HCT116 (cell line): ENCODE measurements at regions not wholly inside any gene's neighbourhood (a gene's known extent, or its start where the extent isn't known, plus 50 kb on each side); places are given as distances from the start of the nearest gene placed in this dataset.

Experiments
- ATAC-seq: fragments of 200-7000 bp; cut with Tn5 transposase; 2 replicates; pipeline ENCODE4 v1.9.1; 2020; ENCODE audit warnings: mild to moderate bottlenecking, moderate library complexity
- BruUV-seq: library from RNA; stranded (reverse); fragments of 400-500 nt; replicated peaks from 2 replicates; lab custom pipeline; 2021; lab: Mats Ljungman, UMichigan
- CTCF ChIA-PET: fragments of 300-600 bp; sonication (Branson Sonifier 250); formaldehyde crosslinking; loops from one replicate; lab custom pipeline; 2021; ENCODE audit warnings: antibody characterized with exemption; lab: Charles Lee
- POLR2A ChIA-PET: fragments of 300-600, 350-600 bp; sonication (Branson Sonifier 250); formaldehyde crosslinking; loops from one replicate; lab custom pipeline; 2021; ENCODE audit warnings: antibody characterized with exemption; lab: Charles Lee
- RAD21 ChIA-PET, 2 experiments: fragments of 300-600 bp; sonication (Branson Sonifier 250); formaldehyde crosslinking; loops; one replicate each; lab custom pipeline; 2023; ENCODE audit warnings: low total read pairs in 2 of 2; ENCODE audit not compliant: uncharacterized antibody in 2 of 2, unreplicated experiment in 2 of 2, low non-redundant PET in 1 of 2; lab: Charles Lee
- DNase-seq: peaks from one replicate; pipeline ENCODE4 v3.0.0-alpha.2; 2010; ENCODE audit warnings: low read depth, low spot score
- H2AFZ ChIP-seq: fragments of 200-600 bp; shearing (Covaris generic), sonication (generic); 2 replicates; pipeline ENCODE4 v1.6.1; 2017; ENCODE audit warnings: low read depth, mixed run types, mixed read lengths, antibody characterized with exemption, low read length; ENCODE audit not compliant: poor library complexity, severe bottlenecking
- H3K27ac ChIP-seq: 2 replicates; pipeline ENCODE4 v1.5.1; 2012; ENCODE audit warnings: low read depth, low read length
- H3K27me3 ChIP-seq: fragments of 200-600 bp; sonication (generic); 2 replicates; pipeline ENCODE4 v1.6.1; 2016; ENCODE audit warnings: mixed run types, low read length, mixed read lengths; ENCODE audit not compliant: insufficient read depth
- H3K36me3 ChIP-seq, 2 experiments: fragments of 200-500 bp in 1 of 2; fragments of 200-600 bp in 1 of 2; sonication (Bioruptor generic) in 1 of 2; sonication (generic) in 1 of 2; 2 replicates each; pipeline versions ENCODE4 v1.5.1 to v1.6.1; 2014 to 2016; ENCODE audit warnings: low read length in 2 of 2, inconsistent platforms in 1 of 2, mixed read lengths in 1 of 2, mixed run types in 1 of 2; ENCODE audit not compliant: insufficient read depth in 2 of 2, control insufficient read depth in 1 of 2
- H3K4me1 ChIP-seq, 2 experiments: fragments of 200-600 bp in 1 of 2; sonication (generic) in 1 of 2; 2 replicates each; pipeline versions ENCODE4 v1.5.1 to v1.6.1; 2012 to 2017; ENCODE audit warnings: low read length in 2 of 2, inconsistent platforms in 1 of 2, mild to moderate bottlenecking in 1 of 2, mixed read lengths in 1 of 2, mixed run types in 1 of 2, moderate library complexity in 1 of 2; ENCODE audit not compliant: insufficient read depth in 2 of 2, control insufficient read depth in 1 of 2
- H3K4me2 ChIP-seq: fragments of 200-600 bp; sonication (generic); 2 replicates; pipeline ENCODE4 v1.6.1; 2017; ENCODE audit warnings: mixed run types, low read length, mixed read lengths
- H3K4me3 ChIP-seq, 2 experiments: fragments of 200-600 bp in 1 of 2; sonication (generic) in 1 of 2; replicated peaks in 1 of 2; 2 replicates each; pipeline ENCODE4 v1.5.1; 2011 to 2016; ENCODE audit warnings: low read length in 2 of 2, control low read depth in 1 of 2, low read depth in 1 of 2, mild to moderate bottlenecking in 1 of 2, mixed read lengths in 1 of 2, mixed run types in 1 of 2
- H3K79me2 ChIP-seq: fragments of 200-600 bp; sonication (generic); 2 replicates; pipeline ENCODE4 v1.6.1; 2017; ENCODE audit warnings: mild to moderate bottlenecking, mixed run types, low read length, moderate library complexity, mixed read lengths; ENCODE audit not compliant: insufficient read depth
- H3K9ac ChIP-seq: fragments of 200-600 bp; sonication (generic); 2 replicates; pipeline ENCODE4 v1.6.1; 2016; ENCODE audit warnings: low read length, mixed read lengths
- H3K9me2 ChIP-seq: fragments of 200-600 bp; sonication (generic), shearing (Covaris generic); 2 replicates; pipeline ENCODE4 v1.6.1; 2017; ENCODE audit warnings: mixed run types, mild to moderate bottlenecking, moderate library complexity; ENCODE audit not compliant: insufficient read depth
- H3K9me3 ChIP-seq, 2 experiments: fragments of 200-500 bp in 1 of 2; fragments of 200-600 bp in 1 of 2; sonication (Bioruptor generic) in 1 of 2; sonication (generic) in 1 of 2; 2 replicates each; pipeline ENCODE4 v1.6.1; 2014 to 2017; ENCODE audit warnings: low read length in 2 of 2, mixed read lengths in 2 of 2, inconsistent platforms in 1 of 2, low read depth in 1 of 2, mild to moderate bottlenecking in 1 of 2, mixed run types in 1 of 2, moderate library complexity in 1 of 2; ENCODE audit not compliant: control insufficient read depth in 1 of 2, insufficient read depth in 1 of 2
- H4K20me1 ChIP-seq: fragments of 200-600 bp; sonication (generic), shearing (Covaris generic); 2 replicates; pipeline ENCODE4 v1.6.1; 2017; ENCODE audit warnings: mixed run types, mild to moderate bottlenecking, moderate library complexity; ENCODE audit not compliant: insufficient read depth
- CEBPB ChIP-seq: IDR thresholded peaks from 2 replicates; pipeline ENCODE4 v1.6.1; 2012; ENCODE audit warnings: low read depth
- EZH2phosphoT487 ChIP-seq: fragments of 200-600 bp; IDR thresholded peaks from 2 replicates; pipeline ENCODE4 v1.6.1; 2018; ENCODE audit warnings: antibody characterized with exemption, borderline replicate concordance
- JUND ChIP-seq: IDR thresholded peaks from 2 replicates; pipeline ENCODE4 v1.6.1; 2012
- RAD21 ChIP-seq: IDR thresholded peaks from 2 replicates; pipeline ENCODE4 v1.6.1; 2012; ENCODE audit warnings: low read depth, mild to moderate bottlenecking
- SIN3A ChIP-seq: IDR thresholded peaks from 2 replicates; pipeline ENCODE4 v1.6.1; 2012; ENCODE audit warnings: low read depth
- SRF ChIP-seq: IDR thresholded peaks from 2 replicates; pipeline ENCODE4 v1.6.1; 2012; ENCODE audit warnings: low read depth
- TCF7L2 ChIP-seq: IDR thresholded peaks from 2 replicates; pipeline ENCODE4 v1.7.0; 2011; ENCODE audit warnings: borderline replicate concordance, inconsistent platforms; ENCODE audit not compliant: insufficient read depth, insufficient read length; ENCODE audit errors: extremely low read depth
- ZBTB33 ChIP-seq: IDR thresholded peaks from 2 replicates; pipeline ENCODE4 v1.6.1; 2011; ENCODE audit warnings: mild to moderate bottlenecking, low read length, moderate library complexity; ENCODE audit not compliant: insufficient replicate concordance; ENCODE audit errors: extremely low read depth
- ZFX ChIP-seq: fragments of 450-650 bp; IDR thresholded peaks from 2 replicates; pipeline ENCODE4 v1.6.1; 2017
- intact Hi-C: fragments of 100-400 bp; cut with micrococcal nuclease; formaldehyde crosslinking; loops from 2 replicates; pipeline ENCODE4 v1.10.0; 2022
- TF ChIP-seq, protein P1 (sequence below), 3 experiments: fragments of 200-600 bp in 1 of 3; sonication (generic) in 1 of 3; IDR thresholded peaks in 2 of 3; conservative IDR thresholded peaks in 1 of 3; 2 replicates each; pipeline ENCODE4 v1.5.1; 2012 to 2017; ENCODE audit warnings: low read depth in 2 of 3, low read length in 2 of 3, antibody characterized with exemption in 1 of 3, borderline replicate concordance in 1 of 3, control low read depth in 1 of 3, mild to moderate bottlenecking in 1 of 3, mixed read lengths in 1 of 3, mixed run types in 1 of 3, moderate library complexity in 1 of 3; ENCODE audit not compliant: insufficient read depth in 1 of 3
- TF ChIP-seq, protein P2 (sequence below): IDR thresholded peaks from 2 replicates; pipeline ENCODE4 v1.6.1; 2012

GRCh38 chr16:59205403-59205802 is 471.3 kb upstream of the GOT2 start:
- ATAC-seq, result no peak

More at GRCh38 chr16:59205403-59205802, 471.3 kb upstream of the GOT2 start:
- no peak overlapping the region for H3K27ac ChIP-seq
- H3K9me3 ChIP-seq, result peaks cover 4 to 8% of the 10 kb centered on the region in 2 experiments; a peak in 2 of 4 replicates
- ChIA-PET CTCF (no interaction called here), RAD21 (no interaction called here), POLR2A (no interaction called here)
- H3K79me2 ChIP-seq, result no peaks in the 10 kb centered on the region
- H3K9me2 ChIP-seq, result no peaks in the 10 kb centered on the region
- H3K9ac ChIP-seq, result no peak overlapping the region
- no peak for DNase-seq
- H4K20me1 ChIP-seq, result no peaks in the 10 kb centered on the region
- no peak overlapping the region for H2AFZ ChIP-seq
- H3K36me3 ChIP-seq, result no peaks in the 10 kb centered on the region
- no peak overlapping the region for H3K4me3 ChIP-seq
- H3K4me1 ChIP-seq, result no peaks in the 10 kb centered on the region
- H3K4me2 ChIP-seq, result no peak overlapping the region
- H3K27me3 ChIP-seq, result no peaks in the 10 kb centered on the region
- BruUV-seq, result no TSS peak
- TF ChIP-seq RAD21 (no peak), ZFX (no peak), EZH2phosphoT487 (no peak), CEBPB (no peak), JUND (no peak), TCF7L2 (no peak), SRF (no peak), SIN3A (no peak), ZBTB33 (no peak)
- TF ChIP-seq, protein P1, sequence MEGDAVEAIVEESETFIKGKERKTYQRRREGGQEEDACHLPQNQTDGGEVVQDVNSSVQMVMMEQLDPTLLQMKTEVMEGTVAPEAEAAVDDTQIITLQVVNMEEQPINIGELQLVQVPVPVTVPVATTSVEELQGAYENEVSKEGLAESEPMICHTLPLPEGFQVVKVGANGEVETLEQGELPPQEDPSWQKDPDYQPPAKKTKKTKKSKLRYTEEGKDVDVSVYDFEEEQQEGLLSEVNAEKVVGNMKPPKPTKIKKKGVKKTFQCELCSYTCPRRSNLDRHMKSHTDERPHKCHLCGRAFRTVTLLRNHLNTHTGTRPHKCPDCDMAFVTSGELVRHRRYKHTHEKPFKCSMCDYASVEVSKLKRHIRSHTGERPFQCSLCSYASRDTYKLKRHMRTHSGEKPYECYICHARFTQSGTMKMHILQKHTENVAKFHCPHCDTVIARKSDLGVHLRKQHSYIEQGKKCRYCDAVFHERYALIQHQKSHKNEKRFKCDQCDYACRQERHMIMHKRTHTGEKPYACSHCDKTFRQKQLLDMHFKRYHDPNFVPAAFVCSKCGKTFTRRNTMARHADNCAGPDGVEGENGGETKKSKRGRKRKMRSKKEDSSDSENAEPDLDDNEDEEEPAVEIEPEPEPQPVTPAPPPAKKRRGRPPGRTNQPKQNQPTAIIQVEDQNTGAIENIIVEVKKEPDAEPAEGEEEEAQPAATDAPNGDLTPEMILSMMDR (IDR thresholded peaks at IDR 0.05 in 2 of 3, conservative IDR thresholded peaks at IDR 0.05 in 1 of 3; ENCODE audit: borderline replicate concordance in 1 of 3, insufficient read depth in 1 of 3, low read depth in 2 of 3, low read length in 2 of 3), result no peak
- TF ChIP-seq, protein P2, sequence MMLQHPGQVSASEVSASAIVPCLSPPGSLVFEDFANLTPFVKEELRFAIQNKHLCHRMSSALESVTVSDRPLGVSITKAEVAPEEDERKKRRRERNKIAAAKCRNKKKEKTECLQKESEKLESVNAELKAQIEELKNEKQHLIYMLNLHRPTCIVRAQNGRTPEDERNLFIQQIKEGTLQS, result no peak
- TF ChIP-seq, all 23 proteins: peak for 0
- intact Hi-C loops, result no loop called here
